ENCODE measurements at regions not wholly inside any gene's neighbourhood (a gene's known extent, or its start where the extent isn't known, plus 50 kb on each side); places are given as distances from the start of the nearest gene placed in this dataset.
"Not testable (repeated sequence)": the region's sequence is repeated elsewhere in the genome, so short reads cannot be mapped to it uniquely, and the experiment has no call there.

- DNase-seq (no peak), ATAC-seq (peak; percentile 25 to 35)
- intact Hi-C loops (cut with DNase I), result no loop called here
These were observed 134.5 kb downstream of the MEX3B start for GRCh38 chr15:81911022-81911971.

DNA sequence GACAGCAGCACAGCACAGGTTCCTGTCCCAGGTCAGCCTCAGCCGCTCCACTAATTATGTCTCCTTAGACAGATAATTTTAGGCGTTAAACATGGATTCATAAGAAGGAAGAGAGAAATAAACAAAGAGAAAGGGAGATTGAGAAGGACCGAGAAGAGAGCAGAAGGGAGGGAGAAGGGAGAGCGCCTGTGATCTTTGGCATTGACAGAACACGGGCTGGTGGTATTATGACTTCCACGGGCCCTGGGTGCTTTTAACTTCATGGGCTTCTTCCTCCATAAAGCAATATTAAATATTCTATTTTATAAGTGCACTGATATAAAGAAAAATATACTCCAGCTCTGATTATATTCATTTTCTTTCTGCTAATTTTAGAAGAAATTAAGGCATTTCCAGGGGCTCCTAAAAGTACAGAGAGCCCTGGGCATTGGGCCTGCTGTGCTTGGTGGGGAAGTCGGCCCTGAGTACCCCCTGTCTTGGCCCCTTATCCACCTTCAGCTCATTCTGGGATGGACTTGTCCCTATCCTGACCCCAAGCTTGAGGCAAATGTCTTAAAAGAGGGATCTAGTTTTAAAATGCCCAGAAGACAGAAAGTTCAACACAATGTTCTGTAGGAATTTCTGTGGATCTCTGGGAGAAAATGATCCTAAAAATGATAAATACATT lies 135.3 kb downstream of the MEX3B start:
- intact Hi-C loops (cut with DNase I), result no loop called here
- ATAC-seq, result no peak
- no peak for DNase-seq

DNA sequence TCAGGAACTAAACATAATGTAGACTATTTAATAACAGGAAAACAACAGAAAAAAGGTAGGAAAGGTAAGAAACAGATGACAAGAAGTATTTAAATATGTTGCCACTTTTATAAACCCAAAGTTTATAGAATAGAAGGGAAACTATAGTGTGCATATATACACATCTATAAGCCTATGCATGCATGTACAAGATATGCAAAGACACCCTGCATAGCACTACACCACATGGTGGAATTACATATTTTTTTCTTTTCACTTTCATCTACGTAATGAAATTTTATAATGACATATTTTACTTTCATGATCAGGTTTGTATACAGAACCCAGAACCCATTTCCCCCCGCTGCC lies 136.8 kb downstream of the MEX3B start:
- no peak for ATAC-seq
- DNase-seq, result no peak
- intact Hi-C loops (cut with DNase I), result no loop called here

DNA sequence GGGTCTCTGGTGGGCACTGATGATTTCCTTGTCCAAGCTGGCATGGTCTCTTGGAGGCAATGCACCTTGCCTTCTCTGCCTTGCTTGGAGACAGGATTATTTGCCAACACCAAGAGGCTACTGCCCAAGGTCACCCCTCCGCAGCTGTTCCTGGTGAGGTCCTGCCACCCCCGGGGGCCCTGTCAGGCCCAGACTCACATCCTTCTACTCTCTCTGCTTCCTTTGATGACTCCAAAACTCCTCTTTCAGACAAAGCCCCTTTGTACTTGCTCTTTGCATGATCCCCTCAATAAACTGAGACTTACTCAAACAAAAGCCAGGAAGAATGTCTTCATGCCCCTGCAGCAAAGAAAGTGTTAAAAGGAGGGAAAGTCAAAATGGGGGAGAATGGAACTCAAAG lies 137.7 kb downstream of the MEX3B start:
- ATAC-seq (no peak), DNase-seq (no peak)
- intact Hi-C loops (cut with DNase I), result no loop called here

DNA sequence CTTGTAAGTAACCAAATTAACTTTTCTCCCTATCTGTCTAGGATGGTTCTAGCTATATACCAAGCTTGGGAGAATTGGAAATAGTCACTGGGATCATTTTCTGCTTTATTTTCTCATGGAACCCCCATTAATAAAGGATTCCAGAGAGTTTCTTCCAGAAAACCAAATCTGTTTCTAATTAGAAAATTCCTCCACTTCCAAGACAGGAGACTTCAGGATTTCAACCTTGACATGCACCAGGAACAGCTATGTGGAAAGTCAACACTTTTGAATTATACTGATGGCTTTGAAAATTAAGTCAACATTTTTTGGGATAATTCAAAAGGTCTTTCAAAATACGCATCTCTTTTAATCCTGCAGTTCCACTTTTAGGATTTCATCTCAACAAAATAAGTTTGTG lies 138.3 kb downstream of the MEX3B start:
- intact Hi-C loops (cut with DNase I), result no loop called here

GRCh38 chr15:81905889-81906288 lies 139.9 kb downstream of the MEX3B start:
- no peak for DNase-seq
- no peak for ATAC-seq
- intact Hi-C loops (cut with DNase I), result no loop called here

More for the DNA sequence above, 138.3 kb downstream of the MEX3B start:
- DNase-seq, result no peak
- no peak for ATAC-seq

GRCh38 chr15:81901319-81901718 lies 144.5 kb downstream of the MEX3B start:
- no peak for ATAC-seq
- intact Hi-C loops (cut with DNase I), result no loop called here
- DNase-seq, result no peak

DNA sequence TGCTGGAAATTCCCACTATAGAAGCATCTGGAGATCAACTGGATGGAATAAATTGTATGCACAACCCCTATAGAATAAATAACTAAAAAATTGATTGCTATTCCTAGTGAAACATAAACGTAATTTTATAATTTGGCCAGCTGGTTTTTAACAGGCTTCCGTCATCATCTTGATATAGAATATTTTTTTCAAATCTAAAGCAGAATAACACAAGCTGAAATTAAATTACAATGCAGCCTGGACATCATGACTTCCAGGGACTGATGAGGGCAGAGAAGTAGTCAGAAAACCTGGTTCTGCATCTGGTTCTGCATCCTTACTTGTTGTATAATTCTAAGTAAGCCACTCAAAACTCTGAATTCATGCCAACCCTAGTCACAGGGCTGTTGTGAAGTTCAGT lies 146.1 kb downstream of the MEX3B start:
- DNase-seq (no peak), ATAC-seq (no peak)
- intact Hi-C loops (cut with DNase I), result no loop called here

- ATAC-seq (no peak), DNase-seq (no peak)
- intact Hi-C loops (cut with DNase I), result no loop called here
These were observed 146.8 kb downstream of the MEX3B start for GRCh38 chr15:81899024-81899423.

DNA sequence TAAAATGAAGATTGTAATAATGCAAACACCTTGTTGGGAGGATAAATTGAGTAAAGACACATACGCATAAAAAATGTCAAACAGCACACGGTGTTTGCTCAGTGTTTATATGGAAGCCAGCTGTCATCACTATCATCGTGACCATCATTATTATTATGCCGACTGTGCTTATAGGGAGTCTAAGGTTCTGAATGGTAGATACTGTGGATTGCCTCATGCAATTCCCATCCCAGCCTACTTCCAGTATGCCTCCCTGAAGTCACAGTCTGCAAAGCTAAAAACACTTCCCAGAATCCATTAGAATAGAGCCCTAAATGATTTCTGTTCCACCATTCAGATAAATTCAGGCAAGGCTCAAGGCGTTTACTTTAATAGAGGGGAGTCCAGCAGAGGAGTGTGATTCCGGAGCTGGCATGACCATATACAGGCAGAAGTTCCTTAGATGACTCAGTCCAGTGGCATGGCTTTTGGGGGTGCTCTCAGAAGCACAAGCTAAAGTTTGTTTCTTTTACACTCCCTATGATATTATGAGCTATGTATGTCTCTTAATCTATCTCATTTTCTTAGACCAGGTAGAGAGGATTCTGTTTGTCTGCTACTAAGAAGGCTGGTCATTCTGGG lies 148.7 kb downstream of the MEX3B start:
- ATAC-seq (peak in 1 of 2 donors; percentile 66), DNase-seq (no peak)
- intact Hi-C loops (cut with DNase I), result no loop called here

- ATAC-seq, result no peak
- intact Hi-C loops (cut with DNase I), result no loop called here
These were observed 149.5 kb downstream of the MEX3B start for GRCh38 chr15:81896356-81896755.

GRCh38 chr15:81895723-81896122 lies 150.1 kb downstream of the MEX3B start:
- DNase-seq (no peak), ATAC-seq (no peak)
- intact Hi-C loops (cut with DNase I), result no loop called here

More at GRCh38 chr15:81896356-81896755, 149.5 kb downstream of the MEX3B start:
- DNase-seq, result no peak

- DNase-seq (no peak), ATAC-seq (no peak)
- intact Hi-C loops (cut with DNase I), result no loop called here
These were observed 151.8 kb downstream of the MEX3B start for GRCh38 chr15:81894061-81894460.

DNA sequence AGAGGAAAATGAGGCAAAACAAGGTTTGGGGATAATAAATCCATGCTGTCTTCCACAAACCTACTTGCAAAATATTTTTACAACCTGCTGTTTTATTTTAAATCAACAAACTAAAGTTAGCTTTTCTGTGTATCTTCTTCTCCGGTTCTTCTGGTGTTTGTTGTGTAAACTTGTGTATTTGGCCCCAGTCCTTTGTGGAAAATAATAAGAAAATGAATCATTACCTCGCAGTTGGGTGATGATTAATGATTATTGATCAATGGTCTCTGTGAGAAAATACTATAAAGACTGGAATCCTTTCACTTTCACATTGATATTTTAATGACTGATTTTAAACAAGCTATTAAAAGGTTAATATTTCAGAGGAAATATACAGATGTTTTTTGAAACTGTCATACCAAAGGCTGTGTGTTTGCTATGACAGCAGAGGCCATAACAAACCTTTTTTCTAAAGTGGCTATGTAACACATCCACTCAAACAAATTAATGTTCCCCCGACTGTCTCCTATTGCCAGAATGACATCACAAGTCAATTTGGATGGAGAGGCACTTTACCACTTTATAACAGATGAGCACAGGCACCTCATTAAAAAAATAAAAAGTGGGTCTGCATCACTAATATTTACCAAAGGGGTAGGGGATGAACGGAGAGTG lies 152.5 kb downstream of the MEX3B start:
- DNase-seq, result no peak
- intact Hi-C loops (cut with DNase I), result no loop called here
- no peak for ATAC-seq

DNA sequence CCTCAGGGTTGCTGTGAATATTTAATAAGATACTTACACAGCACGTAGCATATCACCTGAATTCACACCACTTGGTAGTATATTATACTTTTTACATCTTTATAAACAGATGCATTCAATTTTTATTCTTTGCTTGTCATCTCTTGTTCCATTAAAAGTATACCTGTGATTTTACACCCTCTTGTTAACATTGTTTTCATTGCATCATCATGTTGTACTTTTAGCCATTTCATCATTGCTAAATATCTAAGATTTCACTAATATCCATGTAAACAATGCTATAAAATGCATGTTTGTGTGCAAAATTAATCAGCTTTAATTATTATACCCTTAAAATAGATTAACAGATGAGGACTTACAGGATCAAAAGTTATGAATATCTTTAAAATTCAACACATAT lies 155.3 kb downstream of the MEX3B start:
- intact Hi-C loops (cut with DNase I), result no loop called here
- no peak for ATAC-seq
- DNase-seq, result no peak

- no peak for ATAC-seq
- no peak for DNase-seq
- intact Hi-C loops (cut with DNase I), result no loop called here
These were observed 156.3 kb downstream of the MEX3B start for GRCh38 chr15:81889485-81889881.

DNA sequence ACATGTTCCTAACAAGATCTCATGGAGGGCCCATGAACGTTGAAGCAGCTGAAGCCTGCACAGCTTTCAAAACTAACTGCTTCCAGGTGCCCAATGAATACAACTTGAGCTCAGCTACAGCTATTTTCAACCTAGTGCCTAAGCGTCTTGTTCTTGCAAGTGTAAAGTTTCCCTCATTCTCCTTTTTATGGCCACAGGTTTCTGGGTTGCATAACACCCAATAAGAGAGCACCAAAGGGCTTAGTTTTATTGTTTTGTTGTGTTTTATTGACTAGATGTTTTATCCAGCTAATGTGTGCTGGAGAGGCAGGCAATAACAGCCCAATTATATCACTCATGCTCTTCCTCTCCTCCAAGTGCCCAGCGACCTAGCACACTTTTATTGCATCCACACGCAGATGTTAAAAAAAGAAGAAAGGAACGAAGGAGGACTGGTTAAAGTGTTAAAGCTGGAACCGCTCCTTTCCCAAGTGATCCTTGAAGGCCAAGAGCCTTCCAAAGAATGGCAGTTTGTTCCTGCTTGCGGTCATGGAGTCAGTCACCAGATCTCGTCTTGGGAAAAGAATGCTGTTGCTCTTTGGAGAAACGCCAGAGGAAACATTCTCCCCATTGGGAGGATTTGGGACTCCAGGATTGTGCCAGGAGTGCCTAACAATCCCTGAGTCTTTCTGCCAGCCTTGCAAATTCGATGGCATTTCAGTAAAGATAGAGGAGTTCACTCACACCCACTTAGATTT lies 156.9 kb downstream of the MEX3B start:
- intact Hi-C loops (cut with DNase I), result no loop called here
- ATAC-seq (peak; percentile 55 to 56), DNase-seq (no peak)

DNA sequence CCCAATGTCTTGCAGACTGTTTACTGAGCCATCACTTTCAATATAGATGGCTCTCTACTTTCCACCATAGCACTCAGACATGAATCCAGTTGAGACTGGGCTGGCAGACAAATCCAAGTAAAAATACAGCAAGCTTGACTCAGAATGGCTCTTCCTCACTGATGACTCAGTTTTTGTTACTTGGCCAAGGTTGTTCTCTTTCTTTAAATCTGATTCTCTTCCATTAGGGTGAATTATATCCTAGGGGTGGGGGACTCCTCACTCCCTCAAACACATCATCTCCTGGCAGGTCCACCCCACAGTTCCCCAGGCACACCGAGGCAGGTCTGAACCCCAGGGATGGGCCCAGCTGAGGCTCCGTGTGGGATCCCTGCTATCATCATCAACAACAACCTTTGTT lies 157.9 kb downstream of the MEX3B start:
- DNase-seq (no peak), ATAC-seq (peak in 1 of 2 donors; percentile 75)
- intact Hi-C loops (cut with DNase I), result no loop called here

DNA sequence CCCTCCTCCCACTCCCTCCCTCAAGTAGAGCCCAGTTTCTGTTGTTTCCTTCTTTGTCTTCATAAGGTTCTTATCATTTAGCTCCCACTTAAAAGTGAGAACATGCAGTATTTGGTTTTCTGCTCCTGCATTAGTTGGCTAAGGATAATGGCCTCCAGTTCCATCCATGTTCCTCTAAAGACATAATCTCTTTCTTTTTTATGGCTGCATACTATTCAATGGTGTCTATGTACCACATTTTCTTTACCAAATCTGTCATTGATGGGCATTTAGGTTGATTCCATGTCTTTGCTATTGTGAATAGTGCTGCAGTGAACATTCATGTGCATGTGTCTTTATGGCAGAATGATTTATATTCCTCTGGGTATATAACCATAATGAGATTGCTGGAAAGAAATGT lies 158.6 kb downstream of the MEX3B start:
- intact Hi-C loops (cut with DNase I); DNase-seq; ATAC-seq: not testable (repeated sequence)

All from left cardiac atrium (tissue), 4 donors.